DND-41 (cell line): ENCODE measurements at regions not wholly inside any gene's neighbourhood (a gene's known extent, or its start where the extent isn't known, plus 50 kb on each side); places are given as distances from the start of the nearest gene placed in this dataset.

ENCODE experiments used
- ATAC-seq: fragments of 200-7000 bp; cut with Tn5 transposase; 3 replicates; pipeline ENCODE4 v1.9.1; 2021; ENCODE audit warnings: low read depth; ENCODE audit not compliant: insufficient read depth
- DNase-seq: peaks from one replicate; pipeline ENCODE4 v3.0.0-alpha.2; 2020
- H2AFZ ChIP-seq: 2 replicates; pipeline ENCODE4 v1.6.0; 2012; ENCODE audit warnings: low read depth, low read length
- H3K27ac ChIP-seq: 2 replicates; pipeline ENCODE4 v1.5.1; 2012; ENCODE audit warnings: low read length, inconsistent platforms
- H3K27me3 ChIP-seq: fragments of 200-600 bp; sonication (generic); 2 replicates; pipeline ENCODE4 v1.6.0; 2012; ENCODE audit warnings: low read length, mild to moderate bottlenecking, inconsistent platforms; ENCODE audit not compliant: insufficient read depth, poor library complexity
- H3K36me3 ChIP-seq: 2 replicates; pipeline ENCODE4 v1.5.1; 2012; ENCODE audit warnings: low read length, inconsistent platforms; ENCODE audit not compliant: insufficient read depth
- H3K4me1 ChIP-seq: 2 replicates; pipeline ENCODE4 v1.5.1; 2012; ENCODE audit warnings: mild to moderate bottlenecking, low read length; ENCODE audit not compliant: insufficient read depth
- H3K4me2 ChIP-seq: 2 replicates; pipeline ENCODE4 v1.6.0; 2012; ENCODE audit warnings: mild to moderate bottlenecking, moderate library complexity, low read length, inconsistent platforms; ENCODE audit not compliant: insufficient read depth
- H3K4me3 ChIP-seq, 2 experiments: fragments of 200-600 bp in 1 of 2; shearing (Covaris generic) in 1 of 2; 2 replicates each; pipeline ENCODE4 v1.5.1; 2012 to 2016; ENCODE audit warnings: inconsistent platforms in 2 of 2, low read length in 2 of 2, mild to moderate bottlenecking in 2 of 2, low read depth in 1 of 2, moderate library complexity in 1 of 2
- H3K79me2 ChIP-seq: 2 replicates; pipeline ENCODE4 v1.6.0; 2012; ENCODE audit warnings: low read length, inconsistent platforms; ENCODE audit not compliant: insufficient read depth
- H3K9ac ChIP-seq: 2 replicates; pipeline ENCODE4 v1.6.0; 2012; ENCODE audit warnings: low read depth, mild to moderate bottlenecking, inconsistent platforms, low read length, moderate library complexity
- H3K9me3 ChIP-seq: 2 replicates; pipeline ENCODE4 v1.5.1; 2012; ENCODE audit warnings: low read length, moderate library complexity, mild to moderate bottlenecking, inconsistent platforms; ENCODE audit not compliant: insufficient read depth, severe bottlenecking
- H4K20me1 ChIP-seq: 2 replicates; pipeline ENCODE4 v1.6.0; 2012; ENCODE audit warnings: low read length; ENCODE audit not compliant: insufficient read depth
- CTCF ChIP-seq: IDR thresholded peaks from 2 replicates; pipeline ENCODE4 v1.5.1; 2012; ENCODE audit warnings: borderline replicate concordance, low read length, moderate library complexity, mild to moderate bottlenecking; ENCODE audit not compliant: poor library complexity, severe bottlenecking; ENCODE audit errors: extremely low read depth
- EZH2 ChIP-seq: IDR thresholded peaks from 3 replicates; pipeline ENCODE4 v1.6.1; 2012; ENCODE audit warnings: borderline replicate concordance, low read depth, mild to moderate bottlenecking, moderate library complexity, low read length, inconsistent platforms; ENCODE audit not compliant: severe bottlenecking

DNA sequence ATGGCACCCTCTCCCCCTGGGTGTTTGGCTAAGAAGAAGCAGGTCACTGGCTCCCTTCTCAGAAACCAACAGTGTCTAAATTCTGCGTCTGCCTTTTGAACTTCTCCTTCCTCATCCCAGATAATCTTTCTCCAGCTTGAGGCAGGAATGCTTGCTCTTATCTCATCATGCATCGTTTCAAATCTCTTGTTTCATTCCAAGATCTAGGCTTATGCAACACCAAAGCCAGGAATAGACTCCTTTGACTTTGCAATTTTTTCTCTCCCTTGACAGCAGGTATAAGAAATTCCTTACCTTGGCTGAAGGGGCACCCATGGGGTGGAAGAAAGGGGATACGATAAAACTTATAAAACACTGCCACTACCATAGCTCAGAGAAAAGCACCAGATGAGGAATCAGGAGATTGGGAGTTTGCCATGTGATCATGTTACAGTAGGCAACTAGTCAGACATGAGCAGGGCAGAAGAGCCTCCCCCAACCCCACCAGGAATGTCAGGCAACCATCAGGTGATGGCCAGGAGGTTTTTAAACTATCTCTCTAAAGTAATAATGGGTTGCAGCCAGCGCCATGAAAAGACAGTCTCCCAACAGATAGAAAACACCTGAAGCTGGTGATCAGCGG is 498.9 kb downstream of the KLF12 start:
- Histone ChIP-seq H3K4me1 (no peaks in the 10 kb centered on the region), H3K9me3 (no peaks in the 10 kb centered on the region), H4K20me1 (no peaks in the 10 kb centered on the region), H3K27me3 (no peaks in the 10 kb centered on the region), H3K4me2 (no peak overlapping the region), H3K9ac (no peak overlapping the region), H3K36me3 (no peaks in the 10 kb centered on the region), H3K79me2 (no peaks in the 10 kb centered on the region), H2AFZ (no peak overlapping the region), H3K4me3 (no peak overlapping the region), H3K27ac (no peak overlapping the region)
- DNase-seq: no peak
- TF ChIP-seq CTCF: no peak
- TF ChIP-seq EZH2: no peak
- ATAC-seq: no peak

DNA sequence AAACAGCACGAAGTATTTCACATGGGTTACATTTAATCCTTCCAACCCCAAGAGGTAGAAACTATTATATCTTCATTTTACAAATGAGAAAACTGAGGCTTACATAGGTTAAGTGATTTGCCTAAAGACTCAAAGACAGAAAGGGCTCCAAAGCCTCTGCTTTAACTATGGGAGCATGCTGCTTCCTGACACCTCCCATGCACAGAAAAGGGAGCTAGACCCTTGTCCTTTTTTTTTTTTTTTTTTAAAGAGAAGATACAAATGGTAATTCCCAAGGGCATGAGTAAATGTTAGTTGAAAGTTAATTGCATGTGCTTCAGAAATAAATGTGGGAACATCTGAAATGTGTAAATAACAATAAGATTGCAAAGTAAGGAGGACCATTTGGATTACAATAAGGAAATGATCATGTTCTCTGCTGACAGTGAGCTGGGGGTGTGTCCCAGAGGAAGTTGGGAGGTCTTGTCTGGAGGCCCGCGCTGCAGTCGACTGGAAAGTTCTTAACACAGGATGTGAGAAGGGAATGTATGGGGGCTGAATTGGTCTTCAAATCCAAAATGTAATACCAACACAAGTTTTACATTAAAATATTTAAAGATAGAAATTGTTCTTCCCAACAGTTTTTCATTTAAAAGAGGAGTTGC is 500.3 kb downstream of the KLF12 start:
- DNase-seq: no peak
- H3K27ac ChIP-seq: no peak overlapping the region
- no peak for TF ChIP-seq EZH2
- TF ChIP-seq CTCF: no peak
- H3K4me1 ChIP-seq: no peaks in the 10 kb centered on the region
- no peaks in the 10 kb centered on the region for H3K27me3 ChIP-seq
- ATAC-seq: no peak
- no peak overlapping the region for H2AFZ ChIP-seq
- H3K79me2 ChIP-seq: no peaks in the 10 kb centered on the region
- no peak overlapping the region for H3K4me2 ChIP-seq
- no peaks in the 10 kb centered on the region for H3K9me3 ChIP-seq
- H3K36me3 ChIP-seq: no peaks in the 10 kb centered on the region
- no peaks in the 10 kb centered on the region for H4K20me1 ChIP-seq
- no peak overlapping the region for H3K4me3 ChIP-seq
- H3K9ac ChIP-seq: no peak overlapping the region

DNA sequence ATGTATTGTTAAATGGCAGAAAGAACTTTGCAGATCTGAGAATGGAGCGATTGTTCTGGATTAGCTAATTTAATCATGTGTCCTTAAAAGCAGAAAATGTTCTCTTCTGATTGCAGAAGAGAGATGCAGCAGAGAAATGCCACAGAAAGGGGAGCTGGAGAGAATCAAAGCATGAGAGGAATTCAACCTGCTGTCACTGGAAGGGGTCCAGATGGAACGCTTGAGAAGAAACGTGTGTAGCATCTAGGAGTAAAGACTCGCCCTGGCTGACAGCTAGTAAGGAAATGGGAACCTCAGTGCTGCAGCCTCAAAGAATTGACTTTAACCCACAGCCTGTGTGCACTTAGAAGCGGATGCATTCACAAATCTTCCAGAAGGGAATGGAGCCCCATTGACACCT is 502.8 kb downstream of the KLF12 start:
- DNase-seq (no peak), ATAC-seq (no peak)
- Histone ChIP-seq H3K4me3 (no peak overlapping the region), H3K9me3 (no peaks in the 10 kb centered on the region), H3K4me2 (no peak overlapping the region), H3K27ac (no peak overlapping the region), H3K36me3 (no peaks in the 10 kb centered on the region), H3K9ac (no peak overlapping the region), H3K27me3 (no peaks in the 10 kb centered on the region), H2AFZ (no peak overlapping the region), H3K79me2 (no peaks in the 10 kb centered on the region), H3K4me1 (peaks cover 7% of the 10 kb centered on the region), H4K20me1 (no peaks in the 10 kb centered on the region)
- TF ChIP-seq CTCF (no peak), EZH2 (no peak)
